Thyroid gland (tissue), 4 donors: ENCODE measurements at regions not wholly inside any gene's neighbourhood (a gene's known extent, or its start where the extent isn't known, plus 50 kb on each side); places are given as distances from the start of the nearest gene placed in this dataset.

Experiments
- DNase-seq, 2 donors: peaks; one replicate each; pipeline ENCODE4 v3.0.0-alpha.2; 2019
- H3K27ac ChIP-seq, 3 donors: fragments of 200-600 bp; sonication (generic); 1 replicate in 2 of 3; 2 replicates in 1 of 3; pipeline ENCODE4 v1.5.1; 2016 to 2019; ENCODE audit warnings: mild to moderate bottlenecking in 1 of 3, moderate library complexity in 1 of 3
- H3K27me3 ChIP-seq: fragments of 200-600 bp; sonication (generic); one replicate; pipeline ENCODE4 v1.5.1; 2019
- H3K36me3 ChIP-seq, 2 donors: fragments of 200-600 bp; sonication (generic); one replicate each; pipeline ENCODE4 v1.5.1; 2016 to 2019
- H3K4me1 ChIP-seq, 2 donors: fragments of 200-600 bp; sonication (generic); one replicate each; pipeline ENCODE4 v1.5.1; 2017 to 2019
- H3K4me3 ChIP-seq, 3 donors: fragments of 200-600 bp; sonication (generic); replicated peaks in 1 of 3; 1 replicate in 2 of 3; 2 replicates in 1 of 3; pipeline ENCODE4 v1.5.1; 2016; ENCODE audit warnings: mild to moderate bottlenecking in 1 of 3
- H3K9me3 ChIP-seq: fragments of 200-600 bp; sonication (generic); one replicate; pipeline ENCODE4 v1.5.1; 2017
- CTCF ChIP-seq, 6 experiments: fragments of 200-600 bp in 3 of 6; fragments of 450-650 bp in 3 of 6; sonication (generic) in 3 of 6; IDR thresholded peaks; one replicate each; pipeline ENCODE4 v1.5.1; 2016 to 2019; ENCODE audit warnings: antibody characterized with exemption in 6 of 6, mild to moderate bottlenecking in 2 of 6, inconsistent platforms in 1 of 6, moderate library complexity in 1 of 6
- POLR2A ChIP-seq, 2 donors: fragments of 450-650 bp; IDR thresholded peaks; one replicate each; pipeline ENCODE4 v1.6.1; 2017; ENCODE audit warnings: antibody characterized with exemption in 2 of 2, mild to moderate bottlenecking in 2 of 2, moderate library complexity in 1 of 2
- WGBS, 2 donors: methylation state at CpG; one replicate each; pipeline ENCODE4 v1.1.5; 2017; 5-methylcytosine and 5-hydroxymethylcytosine counted together
- intact Hi-C: fragments of 100-400 bp; cut with DNase I; formaldehyde crosslinking; loops from one replicate; pipeline ENCODE4 v1.15.1; 2023

- WGBS, 2 donors, result 96% methylated on average over 3 of the region's 3 CpGs
- Histone ChIP-seq H3K4me1 (peaks cover 0 to 15% of the 10 kb centered on the region in 2 donors), H3K4me3 (no peak overlapping the region), H3K9me3 (no peaks in the 10 kb centered on the region), H3K36me3 (no peaks in the 10 kb centered on the region), H3K27ac (no peak overlapping the region), H3K27me3 (no peaks in the 10 kb centered on the region)
- TF ChIP-seq CTCF (IDR thresholded peaks at IDR 0.05), result no peak
- no peak for TF ChIP-seq POLR2A (IDR thresholded peaks at IDR 0.05)
- intact Hi-C loops, result no loop called here
- DNase-seq, result no peak
These were observed 87.6 kb downstream of the FOXL1 start for GRCh38 chr16:86665929-86666328.

GRCh38 chr16:86667035-86667434 is 88.7 kb downstream of the FOXL1 start:
- TF ChIP-seq POLR2A (IDR thresholded peaks at IDR 0.05) (no peak), CTCF (IDR thresholded peaks at IDR 0.05) (no peak)
- Histone ChIP-seq H3K4me3 (no peak overlapping the region), H3K9me3 (no peaks in the 10 kb centered on the region), H3K4me1 (peaks cover 0 to 15% of the 10 kb centered on the region in 2 donors), H3K36me3 (no peaks in the 10 kb centered on the region), H3K27ac (no peak overlapping the region), H3K27me3 (no peaks in the 10 kb centered on the region)
- DNase-seq, result no peak
- intact Hi-C loops, result no loop called here
- 41 to 47% methylated on average over 3 of the region's 3 CpGs for WGBS, 2 donors

- 54 to 57% methylated on average over 8 of the region's 8 CpGs for WGBS, 2 donors
- peaks cover 0 to 15% of the 10 kb centered on the region in 2 donors for H3K4me1 ChIP-seq
These were observed 90.0 kb downstream of the FOXL1 start for GRCh38 chr16:86668136-86668910.

GRCh38 chr16:86669285-86669805 is 91.0 kb downstream of the FOXL1 start:
- Histone ChIP-seq H3K27ac (no peak overlapping the region), H3K9me3 (no peaks in the 10 kb centered on the region), H3K4me1 (peaks cover 0 to 8% of the 10 kb centered on the region in 2 donors), H3K4me3 (no peak overlapping the region), H3K27me3 (no peaks in the 10 kb centered on the region), H3K36me3 (no peaks in the 10 kb centered on the region)
- WGBS, 2 donors, result 68 to 83% methylated on average over 10 of the region's 10 CpGs
- no peak for TF ChIP-seq CTCF (IDR thresholded peaks at IDR 0.05)
- no peak for TF ChIP-seq POLR2A (IDR thresholded peaks at IDR 0.05)
- no peak for DNase-seq
- intact Hi-C loops, result no loop called here

More at GRCh38 chr16:86668136-86668910, 90.0 kb downstream of the FOXL1 start:
- no peak for DNase-seq
- Histone ChIP-seq H3K27ac (no peak overlapping the region), H3K27me3 (no peaks in the 10 kb centered on the region), H3K4me3 (no peak overlapping the region), H3K9me3 (no peaks in the 10 kb centered on the region), H3K36me3 (no peaks in the 10 kb centered on the region)
- TF ChIP-seq CTCF (IDR thresholded peaks at IDR 0.05) (no peak), POLR2A (IDR thresholded peaks at IDR 0.05) (no peak)
- intact Hi-C loops, result no loop called here
